Effector memory CD4-positive, alpha-beta T cell (primary cell): ENCODE measurements at regions not wholly inside any gene's neighbourhood (a gene's known extent, or its start where the extent isn't known, plus 50 kb on each side); places are given as distances from the start of the nearest gene placed in this dataset.

Experiments used
- DNase-seq, 3 donors: peaks; one replicate each; pipeline ENCODE4 v3.0.0-alpha.2; 2020
- H3K27ac ChIP-seq: 2 replicates; pipeline ENCODE4 v1.7.0; 2013; ENCODE audit warnings: mild to moderate bottlenecking, low read length, moderate library complexity; ENCODE audit not compliant: insufficient read depth, poor library complexity, severe bottlenecking
- H3K27me3 ChIP-seq: replicated peaks from 2 replicates; pipeline ENCODE4 v1.7.0; 2013; ENCODE audit warnings: mild to moderate bottlenecking, low read length; ENCODE audit not compliant: insufficient read depth, control insufficient read depth, poor library complexity, severe bottlenecking
- H3K36me3 ChIP-seq: 2 replicates; pipeline ENCODE4 v1.7.0; 2013; ENCODE audit warnings: mild to moderate bottlenecking, low read length, moderate library complexity; ENCODE audit not compliant: control insufficient read depth, insufficient read depth
- H3K4me1 ChIP-seq: 2 replicates; pipeline ENCODE4 v1.7.0; 2013; ENCODE audit warnings: low read length, mild to moderate bottlenecking; ENCODE audit not compliant: control insufficient read depth, insufficient read depth, poor library complexity, severe bottlenecking
- H3K4me3 ChIP-seq: 2 replicates; pipeline ENCODE4 v1.7.0; 2013; ENCODE audit warnings: low read length, low read depth, mild to moderate bottlenecking; ENCODE audit not compliant: insufficient read depth, poor library complexity, severe bottlenecking
- H3K9me3 ChIP-seq: 2 replicates; pipeline ENCODE4 v1.7.0; 2013; ENCODE audit warnings: mild to moderate bottlenecking, low read length, moderate library complexity; ENCODE audit not compliant: control insufficient read depth

DNA sequence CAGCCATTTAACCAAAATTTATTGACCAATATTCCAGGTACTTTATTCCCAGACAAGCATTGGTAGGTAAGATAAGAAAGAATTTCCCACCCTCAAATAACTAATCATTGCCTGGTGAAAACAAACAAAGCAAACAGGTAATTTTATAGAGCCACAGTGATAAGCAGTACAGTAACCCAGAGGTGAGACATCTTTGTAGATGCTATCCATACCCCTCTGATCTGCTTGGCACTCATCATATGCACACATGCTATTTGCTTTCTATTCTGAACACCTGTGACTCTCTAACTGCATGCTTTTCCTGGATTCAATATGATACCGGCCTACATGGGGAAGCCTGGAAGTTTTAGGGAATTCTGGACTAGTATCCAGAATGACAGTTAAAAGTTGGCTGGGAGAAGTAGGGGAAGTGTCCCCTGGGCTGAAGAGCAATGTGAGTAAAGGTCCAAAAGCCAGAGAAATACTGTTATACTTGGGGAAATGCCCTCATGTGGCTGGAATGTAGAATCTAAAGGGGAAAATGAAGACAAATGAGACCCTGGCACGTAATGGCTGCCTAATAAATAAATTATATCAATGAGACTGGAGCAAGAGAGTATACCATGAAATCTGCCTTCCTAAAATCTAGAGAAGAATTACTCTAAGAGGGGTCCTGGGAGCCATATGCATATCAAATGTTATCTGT lies 243.8 kb upstream of the ADAMTSL1 start:
- H3K27ac ChIP-seq, result no peak overlapping the region
- H3K36me3 ChIP-seq, result no peaks in the 10 kb centered on the region
- no peak overlapping the region for H3K4me3 ChIP-seq
- no peaks in the 10 kb centered on the region for H3K4me1 ChIP-seq
- H3K27me3 ChIP-seq, result no peaks in the 10 kb centered on the region
- DNase-seq, result no peak
- no peaks in the 10 kb centered on the region for H3K9me3 ChIP-seq

DNA sequence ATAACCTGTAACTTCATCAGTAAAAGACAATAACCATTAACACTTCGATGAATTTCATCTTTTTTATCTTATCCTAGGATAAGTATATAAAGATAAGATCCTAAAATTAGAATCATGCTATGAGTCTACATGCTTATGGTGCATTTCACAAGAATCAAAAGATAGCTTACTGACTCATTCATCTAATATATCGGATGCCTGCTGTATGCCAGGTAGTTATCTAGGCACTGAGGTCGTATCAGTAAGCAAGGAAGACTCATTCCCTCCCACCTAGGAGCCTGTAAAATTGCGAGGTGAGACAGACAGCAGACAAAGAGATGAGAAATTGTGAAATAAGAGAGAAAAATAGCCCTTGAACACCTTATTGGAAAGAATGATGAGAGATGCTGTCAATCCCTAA lies 240.6 kb upstream of the ADAMTSL1 start:
- no peak for DNase-seq

DNA sequence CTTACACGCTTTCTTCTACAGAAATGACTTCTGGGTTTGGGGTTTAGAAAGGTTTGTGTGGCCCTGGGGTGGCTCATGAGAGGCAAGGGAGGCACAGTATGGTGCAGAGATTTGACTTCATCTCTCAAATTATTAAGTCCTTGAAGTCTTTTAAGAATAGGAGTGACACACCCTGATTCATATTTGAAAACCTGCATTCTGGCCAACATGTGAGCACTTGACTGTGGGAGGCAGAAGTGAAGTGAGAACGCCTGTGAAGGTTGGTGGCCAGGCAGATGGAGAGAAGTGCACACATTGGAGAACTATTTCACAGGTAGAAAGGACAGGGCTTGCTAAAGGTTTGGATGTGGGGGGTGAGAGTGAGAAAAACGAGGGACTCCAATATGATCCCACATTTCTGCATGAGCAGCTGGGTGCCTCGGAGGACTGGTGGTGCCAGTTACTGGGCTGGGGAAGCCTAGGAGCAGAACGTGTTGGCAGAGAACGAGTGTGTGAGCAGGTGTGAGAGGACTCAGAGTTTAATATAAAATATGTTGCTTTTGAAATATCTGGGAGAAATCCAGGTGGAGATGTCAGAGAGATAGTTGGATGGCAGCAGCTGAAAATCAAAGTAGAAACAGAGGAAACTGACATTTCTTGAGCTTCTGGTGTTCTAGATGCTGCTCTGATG lies 240.0 kb upstream of the ADAMTSL1 start:
- no peak for DNase-seq
- Histone ChIP-seq H3K9me3 (no peaks in the 10 kb centered on the region), H3K36me3 (no peaks in the 10 kb centered on the region), H3K27ac (no peak overlapping the region), H3K4me3 (no peak overlapping the region), H3K27me3 (no peaks in the 10 kb centered on the region), H3K4me1 (no peaks in the 10 kb centered on the region)

More for the DNA sequence above, 240.6 kb upstream of the ADAMTSL1 start:
- H3K4me3 ChIP-seq, result no peak overlapping the region
- H3K27ac ChIP-seq, result no peak overlapping the region
- H3K36me3 ChIP-seq, result no peaks in the 10 kb centered on the region
- H3K27me3 ChIP-seq, result no peaks in the 10 kb centered on the region
- H3K4me1 ChIP-seq, result no peaks in the 10 kb centered on the region
- H3K9me3 ChIP-seq, result no peaks in the 10 kb centered on the region

DNA sequence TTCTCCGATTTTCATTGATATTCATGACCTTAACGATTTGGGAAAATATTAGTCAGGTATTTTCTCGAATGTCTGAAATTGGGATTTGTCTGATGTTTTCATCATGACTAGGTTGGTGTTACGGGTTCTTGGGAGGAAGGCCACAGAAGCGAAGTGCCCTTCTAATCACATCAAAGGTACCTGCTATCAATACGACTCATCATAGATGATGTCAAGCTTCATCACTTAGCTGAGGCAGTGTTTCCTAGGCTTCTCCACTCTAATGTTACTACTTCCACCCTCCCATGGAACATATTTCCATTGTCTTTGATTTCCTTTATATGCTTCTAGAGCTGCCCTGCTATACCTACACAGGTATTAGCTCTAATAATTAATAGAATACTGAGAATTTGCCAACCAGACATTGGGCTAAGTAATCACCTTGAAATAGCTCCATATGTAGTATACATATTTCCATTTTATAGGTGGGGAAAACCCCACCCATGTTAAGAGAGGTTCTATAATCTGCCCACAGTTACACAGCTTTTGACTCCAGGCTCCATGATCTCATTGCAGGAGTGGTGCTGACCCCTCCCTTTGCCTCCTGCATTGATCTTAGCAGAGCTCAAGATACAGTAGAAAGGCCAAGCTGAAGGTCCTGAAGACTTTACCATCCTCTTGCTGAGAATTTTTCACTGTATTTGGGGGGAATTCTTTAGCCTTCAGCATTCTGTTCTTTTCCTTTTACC lies 238.6 kb upstream of the ADAMTSL1 start:
- H3K27me3 ChIP-seq, result no peaks in the 10 kb centered on the region
- H3K27ac ChIP-seq, result no peak overlapping the region
- no peaks in the 10 kb centered on the region for H3K9me3 ChIP-seq
- no peaks in the 10 kb centered on the region for H3K36me3 ChIP-seq
- DNase-seq, result no peak
- no peaks in the 10 kb centered on the region for H3K4me1 ChIP-seq
- no peak overlapping the region for H3K4me3 ChIP-seq

DNA sequence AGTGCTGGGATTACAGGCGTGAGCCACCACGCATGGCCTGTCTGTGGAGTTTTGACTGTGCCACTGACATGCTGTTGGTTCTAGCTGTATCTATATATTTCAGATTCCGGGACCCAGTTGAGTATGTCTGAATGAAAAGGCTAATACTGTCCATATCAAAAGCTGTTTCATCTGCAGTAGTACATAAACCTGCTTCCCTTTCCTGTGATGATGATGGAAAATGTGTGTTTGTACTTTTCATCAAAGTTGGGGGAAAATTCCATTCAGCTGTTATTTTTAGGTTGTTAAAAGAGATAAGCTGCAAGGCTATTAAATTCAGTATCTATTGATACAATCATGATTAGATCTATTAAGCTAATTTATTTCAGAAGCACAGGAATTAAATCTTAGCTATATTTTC lies 237.6 kb upstream of the ADAMTSL1 start:
- Histone ChIP-seq H3K27ac (no peak overlapping the region), H3K27me3 (no peaks in the 10 kb centered on the region), H3K4me3 (no peak overlapping the region), H3K9me3 (no peaks in the 10 kb centered on the region), H3K4me1 (no peaks in the 10 kb centered on the region), H3K36me3 (no peaks in the 10 kb centered on the region)
- no peak for DNase-seq

DNA sequence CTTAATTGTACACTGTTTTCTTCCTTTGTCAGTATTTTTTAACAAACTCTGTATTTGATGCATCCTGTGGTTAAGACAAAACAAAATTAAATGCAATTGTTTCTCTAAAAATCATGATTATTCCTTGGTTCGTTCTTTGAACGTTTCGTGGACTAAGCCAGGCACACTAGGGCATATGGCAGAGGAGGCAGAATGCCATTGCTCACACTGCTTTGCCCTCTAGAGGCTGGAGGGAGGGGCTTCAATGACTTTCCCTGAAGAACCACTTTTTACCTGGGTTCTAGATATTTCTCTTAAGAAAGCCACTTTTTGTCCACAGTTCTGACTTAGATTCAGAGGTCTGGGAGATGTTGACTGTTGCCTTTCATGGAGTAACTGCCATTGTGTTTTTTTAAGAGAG lies 236.2 kb upstream of the ADAMTSL1 start:
- no peak for DNase-seq
- Histone ChIP-seq H3K9me3 (no peaks in the 10 kb centered on the region), H3K27me3 (no peaks in the 10 kb centered on the region), H3K27ac (no peak overlapping the region), H3K36me3 (no peaks in the 10 kb centered on the region), H3K4me1 (no peaks in the 10 kb centered on the region), H3K4me3 (no peak overlapping the region)

DNA sequence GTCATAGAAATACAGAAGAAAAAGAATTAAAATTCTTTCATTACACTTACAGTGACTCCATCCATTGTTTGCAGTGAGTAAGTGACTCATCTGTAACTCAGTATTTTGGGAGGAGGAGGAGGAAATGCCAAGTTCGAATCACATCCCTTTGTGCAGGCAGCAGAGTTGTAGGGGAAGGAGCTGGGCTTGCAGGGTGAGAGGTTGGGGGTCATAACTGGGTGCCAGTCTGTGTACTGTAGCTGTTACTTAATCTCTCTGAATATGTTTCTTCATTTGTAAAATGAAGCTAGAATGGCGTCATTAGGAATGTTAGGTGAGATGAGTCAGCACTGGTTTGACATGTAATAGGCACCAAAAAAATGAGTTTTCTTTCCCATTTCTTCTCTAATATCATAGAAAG lies 235.7 kb upstream of the ADAMTSL1 start:
- no peaks in the 10 kb centered on the region for H3K9me3 ChIP-seq
- no peaks in the 10 kb centered on the region for H3K36me3 ChIP-seq
- H3K27me3 ChIP-seq, result no peaks in the 10 kb centered on the region
- no peaks in the 10 kb centered on the region for H3K4me1 ChIP-seq
- DNase-seq, result no peak
- H3K27ac ChIP-seq, result no peak overlapping the region
- no peak overlapping the region for H3K4me3 ChIP-seq

DNA sequence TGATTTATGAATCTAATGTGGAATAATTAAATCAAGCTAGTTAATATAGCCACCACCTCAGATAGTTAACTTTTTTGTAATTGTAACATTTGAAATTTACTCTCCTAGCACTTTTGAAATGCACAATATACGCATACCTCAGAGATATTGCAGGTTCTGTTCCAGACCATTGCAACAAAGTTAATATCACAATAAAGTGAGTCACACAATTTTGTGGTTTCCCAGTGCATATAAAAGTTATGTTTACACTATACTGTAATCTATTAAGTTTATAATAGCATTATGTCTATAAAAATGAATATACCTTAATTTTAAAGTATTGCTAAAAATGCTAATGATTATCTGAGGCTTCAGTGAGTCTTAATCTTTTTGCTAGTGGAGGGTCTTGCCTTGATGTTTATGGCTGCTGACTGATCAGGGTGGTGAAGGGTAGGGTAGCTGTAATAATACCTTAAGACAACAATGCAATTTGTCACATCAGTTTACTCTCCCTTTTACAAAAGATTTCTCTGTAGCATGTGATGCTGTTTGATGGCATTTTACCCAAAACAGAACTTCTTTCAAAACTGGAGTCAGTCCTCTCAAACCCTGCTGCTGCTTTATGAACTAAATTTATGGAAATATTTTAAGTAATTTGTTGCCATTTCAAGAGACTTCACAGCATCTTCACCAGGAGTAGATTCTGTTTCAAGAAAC lies 235.1 kb upstream of the ADAMTSL1 start:
- Histone ChIP-seq H3K4me1 (no peaks in the 10 kb centered on the region), H3K4me3 (no peak overlapping the region), H3K27ac (no peak overlapping the region), H3K36me3 (no peaks in the 10 kb centered on the region), H3K27me3 (no peaks in the 10 kb centered on the region), H3K9me3 (no peaks in the 10 kb centered on the region)
- no peak for DNase-seq

DNA sequence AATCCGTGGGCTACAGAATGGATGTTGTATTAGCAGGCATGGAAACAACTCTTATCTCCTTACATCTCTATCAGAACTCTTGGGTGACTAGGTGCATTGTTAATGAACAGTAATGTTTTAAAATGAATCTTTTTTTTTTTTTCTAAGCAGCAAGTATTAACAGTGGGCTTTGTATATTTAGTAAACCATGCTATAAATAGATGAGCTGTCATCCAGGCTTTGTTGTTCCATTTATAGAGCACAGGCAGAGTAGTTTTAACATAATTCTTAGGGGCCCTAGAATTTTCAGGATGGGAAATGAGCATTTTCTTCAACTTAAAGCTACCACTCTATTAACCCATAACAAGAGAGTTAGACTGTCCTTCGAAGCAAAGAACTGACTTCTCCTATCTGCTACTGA lies 233.7 kb upstream of the ADAMTSL1 start:
- H3K9me3 ChIP-seq, result no peaks in the 10 kb centered on the region
- H3K36me3 ChIP-seq, result no peaks in the 10 kb centered on the region
- H3K4me3 ChIP-seq, result no peak overlapping the region
- H3K27ac ChIP-seq, result no peak overlapping the region
- no peaks in the 10 kb centered on the region for H3K4me1 ChIP-seq
- DNase-seq, result no peak
- H3K27me3 ChIP-seq, result no peaks in the 10 kb centered on the region

DNA sequence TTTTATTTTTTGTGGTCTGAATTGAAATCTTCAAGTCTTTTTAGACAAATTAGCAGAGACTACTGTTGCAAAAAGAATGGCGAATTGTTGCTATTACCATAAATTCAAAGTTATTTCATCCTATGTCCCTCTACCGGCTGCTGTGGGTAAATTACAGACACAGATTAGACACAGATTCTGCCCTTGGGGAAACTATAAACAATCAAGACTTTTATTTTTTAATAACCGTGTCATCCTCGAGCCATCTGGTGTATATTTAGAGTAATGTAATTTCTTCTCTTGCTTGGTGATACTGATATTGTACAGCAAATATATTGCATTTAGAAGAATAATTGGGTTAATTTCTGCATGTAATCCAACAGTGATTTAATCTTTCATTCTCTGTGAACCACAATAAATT lies 228.0 kb upstream of the ADAMTSL1 start:
- no peaks in the 10 kb centered on the region for H3K27me3 ChIP-seq
- no peak overlapping the region for H3K4me3 ChIP-seq
- no peaks in the 10 kb centered on the region for H3K9me3 ChIP-seq
- DNase-seq, result no peak
- no peaks in the 10 kb centered on the region for H3K36me3 ChIP-seq
- H3K27ac ChIP-seq, result no peak overlapping the region
- H3K4me1 ChIP-seq, result no peaks in the 10 kb centered on the region
